HG02678 (cell line): ENCODE measurements at regions not wholly inside any gene's neighbourhood (a gene's known extent, or its start where the extent isn't known, plus 50 kb on each side); places are given as distances from the start of the nearest gene placed in this dataset.

Experiments
- ATAC-seq: cut with Tn5 transposase; IDR thresholded peaks from one replicate; pipeline ENCODE4 v1.9.1; 2021; ENCODE audit warnings: mild to moderate bottlenecking, moderate library complexity; ENCODE audit not compliant: unreplicated experiment

DNA sequence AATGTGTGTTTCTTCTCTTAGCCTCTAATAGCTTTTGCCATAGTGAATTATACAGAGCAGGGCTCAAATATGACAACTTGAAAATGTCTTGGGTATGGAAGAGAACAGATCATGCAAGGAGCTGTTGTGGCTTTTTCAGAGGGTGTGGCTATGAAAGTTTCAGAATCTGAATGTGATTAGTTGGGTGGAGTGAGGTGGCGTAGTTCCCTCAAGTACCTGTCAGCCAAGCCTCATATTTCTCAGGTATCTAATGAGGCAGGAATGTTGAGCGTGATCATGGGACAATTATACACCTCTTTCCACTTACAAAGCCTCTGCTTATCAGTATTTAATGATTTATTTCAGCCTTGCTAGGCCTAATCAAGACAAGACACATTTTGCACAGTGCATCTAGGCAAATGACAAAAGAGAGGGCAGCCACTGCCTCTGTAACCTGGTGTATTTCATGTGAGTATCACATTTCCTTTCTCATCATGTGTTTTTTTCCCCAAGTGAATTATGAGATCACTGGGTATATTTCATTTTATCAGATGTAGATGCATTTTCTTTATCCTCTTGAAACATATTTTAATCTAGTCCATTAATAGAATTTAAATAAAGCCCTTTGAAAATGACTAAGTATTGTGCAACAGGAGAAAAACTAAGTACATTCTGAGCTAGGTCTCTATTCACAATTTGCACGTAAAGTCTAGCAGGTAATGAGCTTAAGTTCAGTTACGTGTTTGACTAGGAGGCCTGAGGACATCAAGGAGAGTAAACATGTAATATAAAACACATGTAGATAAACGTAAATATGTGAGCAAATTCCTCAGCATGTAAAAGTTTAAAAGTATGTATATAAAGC is 644.4 kb upstream of the IGFBP3 start:
- no peak for ATAC-seq

DNA sequence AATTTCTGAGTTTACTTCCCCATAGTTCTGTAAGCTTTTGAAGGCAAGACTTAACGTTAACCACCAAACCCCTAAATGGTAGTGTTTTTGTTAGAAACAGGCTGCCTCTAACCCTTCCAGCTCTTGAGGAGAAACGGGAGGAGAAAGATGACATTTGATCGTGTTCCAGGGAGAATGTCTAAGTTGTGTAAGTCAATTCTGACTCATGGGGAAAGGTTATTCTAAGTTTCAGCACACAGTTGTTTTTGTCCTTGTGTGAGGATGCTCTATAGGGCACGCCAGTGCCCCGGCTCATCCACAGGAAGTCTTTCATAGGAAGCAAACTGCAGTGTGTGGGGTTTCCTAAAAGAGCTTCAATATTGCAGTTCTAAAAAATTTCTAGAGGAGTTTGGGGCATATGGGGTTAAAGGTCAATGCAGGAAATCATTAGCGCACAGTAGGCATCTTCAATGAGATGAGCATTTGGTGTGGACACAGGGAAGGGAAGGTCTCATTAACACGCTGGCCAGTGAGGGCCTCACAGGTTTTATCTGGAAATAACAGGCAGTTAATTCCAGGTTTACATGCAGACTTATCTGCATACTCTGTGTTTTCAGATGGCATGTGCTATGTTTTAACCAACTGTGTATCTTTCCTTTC is 638.2 kb upstream of the IGFBP3 start:
- ATAC-seq, result no peak

DNA sequence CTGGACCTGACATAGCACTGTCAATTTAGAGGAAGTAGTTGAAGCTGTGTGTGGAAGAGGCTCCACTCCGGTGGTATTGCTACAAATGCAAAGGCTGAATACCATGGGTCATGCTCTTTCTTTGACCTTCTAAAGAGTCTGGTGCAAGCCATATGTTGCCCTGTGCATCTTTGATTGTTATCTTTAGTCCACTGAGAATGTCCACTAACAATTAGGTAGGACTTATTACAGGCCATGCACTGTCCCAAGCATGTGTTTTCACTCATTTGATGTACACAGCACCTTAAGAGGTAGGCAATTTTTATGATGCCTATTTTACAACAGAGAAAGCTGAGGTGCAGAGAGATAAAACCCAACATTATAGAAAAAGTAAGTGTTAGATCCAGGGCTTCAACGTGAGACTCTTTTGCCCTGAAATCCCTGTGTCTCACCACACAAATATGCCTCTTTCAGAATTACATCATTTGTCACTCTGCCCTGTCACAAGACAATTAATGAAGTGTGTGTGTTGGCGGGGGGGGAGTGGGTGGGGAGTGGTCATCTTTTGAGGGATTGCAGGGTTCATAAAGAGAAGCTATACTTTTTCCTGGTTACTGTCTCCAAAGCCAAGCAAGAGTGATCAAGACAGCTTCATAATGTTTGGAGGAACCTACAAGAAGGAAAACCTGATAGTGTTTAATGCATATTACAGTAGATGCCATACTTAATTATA is 637.6 kb upstream of the IGFBP3 start:
- ATAC-seq, result no peak

DNA sequence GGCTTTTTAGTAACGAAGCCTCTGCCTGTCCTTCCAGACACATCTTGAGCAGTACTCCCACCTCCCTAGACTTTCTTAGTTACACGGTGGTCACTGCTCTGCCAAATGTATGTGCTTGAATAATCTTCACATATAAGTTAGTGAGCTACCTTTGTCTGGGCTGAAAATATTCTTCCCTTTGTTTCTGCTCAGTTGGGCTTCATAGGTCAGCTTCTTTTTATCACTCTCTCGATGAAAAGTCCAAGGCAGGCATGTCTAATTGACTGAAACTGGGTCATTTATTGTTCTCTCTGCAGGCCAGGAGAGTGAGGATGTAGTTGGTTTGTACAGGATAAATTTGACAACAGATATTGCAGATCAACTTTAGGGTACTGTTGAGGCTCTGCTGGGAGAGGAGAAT is 636.7 kb upstream of the IGFBP3 start:
- ATAC-seq, result no peak

DNA sequence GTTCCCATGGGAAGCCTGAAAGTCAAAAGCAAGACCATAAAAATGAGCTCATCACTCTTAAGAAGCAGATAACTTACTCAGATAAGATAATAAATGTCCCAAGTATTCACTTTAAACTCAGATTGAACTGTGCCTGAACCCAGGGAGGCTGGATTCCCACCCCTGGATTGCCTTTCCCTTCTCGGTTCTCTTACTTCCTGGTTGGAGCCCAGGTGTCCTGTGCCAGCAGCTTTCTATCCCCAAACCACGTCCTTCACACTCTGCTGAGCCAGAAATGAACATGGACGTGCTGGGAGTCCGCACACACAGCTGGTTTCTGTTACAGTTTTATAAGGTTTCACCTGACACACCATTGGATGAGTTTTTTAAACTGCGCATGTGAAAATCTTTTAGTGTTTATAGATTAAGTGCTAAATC is 636.2 kb upstream of the IGFBP3 start:
- no peak for ATAC-seq

DNA sequence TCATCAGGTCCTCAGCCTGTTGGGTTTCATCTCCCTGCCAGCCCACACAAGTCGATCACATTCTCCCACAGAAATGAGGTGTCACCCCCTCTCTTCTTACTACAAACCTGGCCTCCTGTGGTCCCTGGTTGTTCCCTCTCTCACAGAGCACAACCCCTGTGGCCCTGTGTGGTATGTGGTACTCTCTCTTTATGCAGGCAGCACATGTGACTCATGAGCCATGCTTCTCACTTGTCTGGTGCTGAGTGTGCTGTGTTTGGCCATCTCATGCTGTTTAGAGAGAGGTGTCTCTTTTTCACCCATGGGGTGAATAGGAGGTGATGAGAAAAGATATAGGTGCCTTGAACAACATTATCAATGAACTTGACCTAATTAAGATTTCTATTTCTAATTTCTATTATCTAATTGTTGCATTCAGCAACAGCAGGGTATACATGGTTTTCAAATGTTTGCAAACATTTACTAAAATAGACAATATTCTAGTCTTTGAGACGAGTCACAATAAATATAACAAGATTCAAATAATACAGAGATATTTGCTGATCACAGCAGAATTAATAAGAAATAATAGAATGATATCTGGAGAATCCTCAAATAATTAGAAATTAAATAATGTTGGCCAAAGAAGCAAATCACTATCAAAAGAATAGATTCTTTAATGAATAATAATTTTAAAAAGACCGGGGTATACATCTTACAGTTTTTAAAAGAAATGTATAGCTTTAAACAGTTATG is 633.8 kb upstream of the IGFBP3 start:
- ATAC-seq, result no peak

DNA sequence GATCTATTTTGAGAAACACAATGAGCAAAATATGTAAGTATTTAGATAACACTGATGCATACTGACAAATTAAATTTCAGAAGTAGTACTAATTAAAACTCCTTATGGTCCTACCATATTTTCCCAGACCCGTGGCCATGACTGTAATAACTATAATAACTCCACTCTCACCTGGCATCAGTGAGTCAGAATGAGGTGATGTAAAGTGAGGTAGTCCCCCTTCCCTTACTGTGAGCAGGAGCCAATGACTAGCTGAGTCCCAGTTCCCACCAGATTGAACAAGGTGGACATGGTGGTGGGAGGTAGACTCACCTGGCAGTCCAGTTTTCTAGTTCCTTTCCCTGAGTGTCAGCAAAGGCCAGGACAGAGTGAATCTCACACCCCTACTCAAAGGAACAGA is 630.5 kb upstream of the IGFBP3 start:
- no peak for ATAC-seq

DNA sequence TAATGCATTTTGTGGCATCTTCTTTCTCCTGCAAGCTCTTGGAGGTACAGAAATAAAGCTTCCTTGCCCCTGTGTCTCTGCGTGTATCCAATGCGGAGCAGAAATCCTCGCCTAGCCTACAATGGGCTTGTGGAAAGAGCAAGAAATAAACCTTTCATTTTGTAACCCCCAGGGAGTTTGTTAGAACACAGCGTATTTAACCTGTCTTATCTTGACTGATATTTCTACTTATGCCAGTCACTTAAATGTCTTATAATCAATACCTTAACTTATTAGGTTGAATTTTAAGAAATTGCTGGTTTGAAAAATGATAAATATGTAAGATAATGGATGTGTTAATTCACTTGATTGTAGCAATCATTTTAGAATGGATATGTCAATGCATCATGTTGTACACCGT is 629.8 kb upstream of the IGFBP3 start:
- ATAC-seq, result no peak

DNA sequence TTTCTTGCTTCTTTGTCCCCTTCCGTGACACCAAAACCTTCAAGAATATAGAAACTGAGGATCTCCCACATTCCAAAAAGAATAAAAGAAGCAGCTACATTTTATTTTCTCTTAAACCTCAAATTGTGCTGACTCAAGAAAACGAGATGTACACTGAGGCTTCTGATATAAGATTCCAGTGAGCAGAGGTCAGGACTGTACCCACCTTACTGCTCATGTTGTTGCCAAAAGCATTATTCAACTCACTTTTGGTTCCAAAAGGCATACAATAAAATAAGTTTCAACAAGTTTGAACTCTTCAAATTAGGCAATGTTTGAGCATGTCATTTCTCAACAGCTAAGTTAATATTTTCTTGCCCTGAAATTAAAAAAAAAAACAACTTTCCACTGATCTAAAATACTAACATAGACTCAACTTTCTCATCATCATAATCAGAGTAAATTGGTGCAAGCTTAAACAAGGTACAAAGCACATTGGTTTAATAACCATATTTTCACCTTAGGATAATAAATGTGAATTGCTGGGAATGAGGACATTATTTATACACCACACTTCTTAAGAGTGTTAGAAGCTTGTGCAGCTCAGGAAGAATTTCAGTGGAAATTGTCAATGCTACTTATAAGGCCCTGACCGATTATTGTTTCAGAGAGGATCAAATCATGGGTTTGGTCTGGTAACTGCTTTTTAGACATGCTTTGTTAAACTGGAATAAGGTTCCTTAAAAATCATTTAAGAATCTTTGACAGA is 629.0 kb upstream of the IGFBP3 start:
- ATAC-seq, result no peak

DNA sequence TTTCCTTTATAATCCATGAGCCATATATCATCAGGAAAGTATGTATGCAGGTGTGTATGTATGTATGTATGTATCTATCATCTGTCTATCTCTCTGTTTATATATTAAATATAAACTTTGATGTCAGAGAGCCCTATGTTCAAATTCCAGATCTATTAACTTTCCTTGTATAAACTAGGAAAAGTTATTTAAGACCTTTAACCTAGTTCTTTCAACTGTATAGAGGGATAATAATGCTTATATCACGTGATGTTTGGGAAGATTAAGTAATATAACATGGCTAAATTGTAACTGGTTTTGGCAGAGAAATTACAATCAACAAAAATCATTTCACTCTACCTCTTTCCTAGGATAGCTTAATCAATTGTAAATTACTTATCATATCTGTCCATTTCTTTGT is 628.3 kb upstream of the IGFBP3 start:
- no peak for ATAC-seq

DNA sequence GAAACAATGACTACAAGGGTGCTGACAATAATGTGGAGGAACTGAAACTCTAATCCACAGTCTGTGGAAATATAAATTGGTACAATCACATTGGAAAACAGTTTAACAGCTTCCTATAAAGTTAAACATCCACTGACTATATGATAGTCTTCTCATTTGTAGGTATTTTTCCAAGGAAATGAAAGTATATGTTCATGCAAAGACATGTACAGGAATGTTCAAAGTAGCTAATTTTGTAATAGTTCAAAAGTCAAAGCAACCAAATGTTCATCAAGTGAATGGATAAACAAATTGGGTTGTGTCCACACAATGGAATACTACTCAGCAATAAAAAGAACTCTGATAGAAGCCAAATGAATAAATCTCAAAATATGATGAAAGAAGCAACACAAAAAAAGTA is 626.0 kb upstream of the IGFBP3 start:
- no peak for ATAC-seq

DNA sequence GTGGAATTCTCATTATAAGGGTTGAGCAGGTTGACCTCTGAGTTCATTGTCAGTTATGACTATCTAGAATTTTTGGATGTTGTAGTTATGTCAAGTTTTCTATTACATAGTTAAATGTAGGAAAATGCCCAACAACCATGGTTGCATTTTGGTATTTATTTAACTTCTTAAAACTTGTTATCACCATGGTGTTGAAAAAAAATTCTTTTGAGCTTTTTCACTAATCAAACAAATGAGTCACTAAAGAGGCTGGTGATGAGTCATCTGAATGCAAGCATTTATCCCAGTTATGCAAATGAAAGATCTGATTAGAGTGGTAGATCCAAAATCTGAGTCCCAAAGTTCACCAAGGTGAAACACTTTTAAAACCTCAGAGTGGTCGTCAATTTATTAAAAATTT is 624.7 kb upstream of the IGFBP3 start:
- ATAC-seq, result no peak

DNA sequence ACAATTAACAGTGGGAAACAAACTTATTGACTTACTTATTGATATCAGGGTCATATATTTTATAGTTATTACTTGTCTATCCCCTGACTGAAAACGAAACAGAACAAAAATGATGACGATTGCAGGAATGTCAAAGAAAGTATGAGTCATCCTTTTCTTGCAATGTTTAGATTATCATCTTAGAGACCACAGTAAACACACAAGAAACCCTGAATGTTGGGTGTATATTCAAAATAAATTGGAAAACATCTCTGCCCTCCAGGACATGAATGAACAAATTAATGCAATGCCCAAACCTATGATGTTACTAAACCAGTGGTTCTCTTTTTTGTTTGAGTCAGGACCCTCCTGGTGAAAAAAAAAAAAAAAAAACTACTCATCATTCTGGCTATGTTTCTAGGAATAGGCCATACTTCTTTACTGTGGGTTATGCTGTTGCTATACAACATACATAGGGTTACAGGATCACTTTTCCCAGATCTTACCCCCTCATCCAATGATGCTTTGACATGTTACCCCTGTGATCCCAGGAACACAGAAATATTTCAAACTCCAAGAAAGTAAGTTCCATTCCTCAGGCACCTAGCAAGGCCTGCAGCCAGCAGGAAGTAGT is 623.4 kb upstream of the IGFBP3 start:
- no peak for ATAC-seq

DNA sequence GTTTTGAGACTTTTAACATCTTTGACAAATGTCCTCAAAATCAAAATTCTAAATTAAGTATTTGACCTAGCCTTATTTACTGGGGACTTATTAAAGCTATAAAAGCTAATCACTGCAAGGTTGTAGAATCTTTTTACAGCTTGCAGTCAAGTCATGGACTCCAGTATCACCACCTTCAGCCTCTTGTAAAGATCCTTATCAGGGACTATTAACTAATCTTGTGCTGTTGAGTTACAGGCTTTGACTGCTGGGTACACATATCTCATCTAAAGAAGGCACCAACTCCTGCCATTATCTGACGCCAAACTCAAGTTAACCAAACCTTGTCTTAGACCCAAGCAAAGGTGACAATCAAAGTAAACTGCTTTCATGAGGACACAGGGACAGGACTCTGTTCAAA is 621.0 kb upstream of the IGFBP3 start:
- ATAC-seq, result no peak

DNA sequence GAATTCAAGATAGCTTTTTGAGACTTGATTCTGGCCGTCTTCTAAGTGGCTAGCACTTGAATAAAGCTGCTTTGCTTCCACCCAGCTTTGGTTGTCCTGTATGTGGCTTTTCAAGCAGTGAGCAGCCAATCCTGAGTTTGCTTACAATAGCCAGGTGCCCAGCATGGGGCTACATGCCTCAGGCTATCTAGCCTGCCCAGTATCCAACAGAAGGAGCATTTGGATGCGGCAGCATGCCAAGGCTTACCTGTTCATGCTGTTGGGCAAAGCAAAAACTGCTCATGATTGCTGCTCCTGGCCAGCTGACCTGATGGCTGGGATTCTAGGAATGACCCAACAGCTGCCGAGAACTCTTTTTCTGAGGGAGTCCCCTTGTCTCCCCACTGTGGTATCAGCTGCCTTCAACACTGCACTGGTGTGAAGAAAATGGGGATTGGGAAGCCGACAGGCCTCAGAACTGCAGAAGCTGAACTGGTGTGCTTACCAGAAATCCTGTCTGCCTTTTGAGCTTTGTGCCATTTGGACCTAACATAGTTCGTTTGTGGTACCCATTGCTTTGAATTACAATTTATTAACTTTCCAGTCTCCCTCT is 618.9 kb upstream of the IGFBP3 start:
- no peak for ATAC-seq

DNA sequence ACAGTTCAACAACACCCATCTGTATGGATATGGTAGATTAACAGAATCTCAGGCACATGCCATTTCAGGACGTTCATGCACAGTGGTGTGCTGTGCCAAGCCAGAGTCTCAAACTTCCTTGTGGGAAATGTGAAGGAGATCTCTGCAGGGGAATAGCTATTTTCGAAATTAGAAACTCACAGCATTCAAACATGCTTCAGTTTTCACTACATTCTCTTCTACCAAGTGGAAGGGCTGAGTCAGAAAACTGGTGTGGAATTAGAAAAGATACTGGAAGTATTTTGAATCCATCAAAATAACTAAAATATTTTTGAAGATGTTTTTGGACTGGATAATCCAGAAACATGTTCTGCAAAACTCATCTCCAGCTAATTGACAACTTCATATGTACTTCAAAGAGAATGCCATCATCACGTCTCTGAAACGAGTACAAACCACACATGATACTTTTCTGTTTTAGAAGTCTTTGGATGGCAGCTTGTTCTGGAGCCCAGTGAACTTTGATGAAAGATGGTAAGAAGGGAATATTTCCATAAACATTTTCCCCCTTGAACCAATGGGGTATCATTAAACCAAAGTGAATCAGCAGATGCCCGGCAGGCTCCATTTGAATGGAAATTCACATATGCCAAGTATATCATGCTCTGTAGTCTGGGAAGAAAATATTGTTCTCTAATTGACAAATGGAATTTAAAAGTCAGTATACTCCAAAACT is 616.3 kb upstream of the IGFBP3 start:
- no peak for ATAC-seq

DNA sequence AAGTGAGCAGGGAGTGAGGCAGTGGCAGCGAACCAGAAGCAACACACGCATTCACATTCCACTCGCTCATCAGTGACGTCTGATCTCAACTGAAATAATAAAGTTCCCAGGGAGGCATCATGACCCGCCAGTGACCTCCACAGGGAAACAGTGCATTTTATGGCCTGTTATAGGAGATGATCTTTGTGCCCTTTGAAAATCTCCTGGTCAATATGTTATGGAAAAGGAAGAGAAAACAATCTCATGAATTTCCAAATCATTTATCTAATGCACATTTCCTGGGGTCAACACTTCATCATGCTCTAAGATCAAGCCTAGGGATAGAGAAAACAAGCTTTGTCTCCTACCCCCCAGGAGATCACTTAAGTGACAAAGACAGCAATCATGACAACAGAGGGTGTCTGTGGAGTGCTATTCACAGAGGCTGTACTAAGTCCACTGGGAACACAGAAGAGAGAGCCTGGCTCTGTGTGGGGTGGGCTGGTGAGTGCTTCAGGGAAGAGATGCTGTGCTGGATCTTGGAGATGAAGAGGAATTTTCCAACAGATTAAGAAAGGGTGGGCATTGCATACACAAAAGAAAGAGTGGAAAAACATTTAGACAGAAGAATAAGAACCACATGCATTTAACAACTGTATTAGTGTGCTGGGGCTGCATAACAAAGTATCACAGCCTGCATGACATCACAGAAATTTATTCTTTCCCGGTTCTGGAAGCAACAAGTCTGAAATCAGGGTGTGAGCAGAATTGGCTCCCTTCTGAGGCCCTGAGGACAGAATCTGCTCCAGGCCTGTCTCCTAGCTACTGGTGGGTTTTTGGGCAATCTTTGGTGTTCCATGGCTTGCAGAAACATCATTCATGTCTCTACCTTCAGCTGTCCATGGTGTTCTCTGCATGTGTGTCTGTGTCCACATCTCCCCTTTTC is 613.9 kb upstream of the IGFBP3 start:
- no peak for ATAC-seq

DNA sequence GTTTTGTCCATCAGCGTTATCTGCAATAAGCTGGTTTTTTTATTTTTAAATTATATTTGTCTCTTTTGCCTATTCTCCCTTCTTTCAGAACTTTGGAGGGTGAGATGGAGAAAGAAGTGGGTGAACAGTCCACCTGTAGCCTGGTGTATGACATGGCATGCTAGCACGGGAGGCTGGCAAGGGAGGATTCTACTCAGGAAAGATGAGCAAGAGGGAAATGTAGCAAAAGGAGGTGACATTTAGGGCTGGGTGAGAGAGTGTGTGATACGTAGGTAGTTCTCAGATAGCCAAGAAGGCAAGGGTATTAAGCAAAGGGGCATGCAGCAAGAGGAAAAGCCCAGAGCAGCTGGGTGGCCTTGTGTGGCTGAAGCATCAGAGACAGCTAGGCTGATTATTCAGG is 612.9 kb upstream of the IGFBP3 start:
- no peak for ATAC-seq
